ENCODE measurements at regions not wholly inside any gene's neighbourhood (a gene's known extent, or its start where the extent isn't known, plus 50 kb on each side); places are given as distances from the start of the nearest gene placed in this dataset.

GRCh38 chr9:21677387-21677786 is 125.0 kb upstream of the MTAP start:
- Mint-ChIP-seq H3K27me3 (ENCODE audit: insufficient read depth, low read depth) (no peaks in the 10 kb centered on the region), H3K4me3 (no peak overlapping the region), H3K4me1 (peaks cover 3% of the 10 kb centered on the region), H3K27ac (no peak overlapping the region), H3K9me3 (no peaks in the 10 kb centered on the region), H3K36me3 (no peaks in the 10 kb centered on the region)
- no peak for TF ChIP-seq EZH2phosphoT487 (IDR thresholded peaks at IDR 0.05)
- no peak for TF ChIP-seq CTCF (IDR thresholded peaks at IDR 0.05)
- no peak for TF ChIP-seq EZH2 (IDR thresholded peaks at IDR 0.05)
- Histone ChIP-seq H3K4me2 (no peak overlapping the region), H3K9me3 (ENCODE audit: low read depth) (no peaks in the 10 kb centered on the region), H3K27ac (no peak overlapping the region), H3K36me3 (no peaks in the 10 kb centered on the region), H3F3A (ENCODE audit: low read depth) (no peaks in the 10 kb centered on the region), H3K4me1 (peaks cover 3% of the 10 kb centered on the region), H2AFZ (replicated peaks) (no peak overlapping the region), H3K9ac (no peak overlapping the region), H4K20me1 (ENCODE audit: low read depth) (no peaks in the 10 kb centered on the region), H3K4me3 (no peak overlapping the region), H3K27me3 (no peaks in the 10 kb centered on the region), H3K79me2 (ENCODE audit: low read depth) (no peaks in the 10 kb centered on the region)
- no peak for DNase-seq (ENCODE audit: low spot score)

- Mint-ChIP-seq H3K4me3 (no peak overlapping the region), H3K9me3 (no peaks in the 10 kb centered on the region), H3K4me1 (no peaks in the 10 kb centered on the region), H3K27ac (no peak overlapping the region), H3K36me3 (no peaks in the 10 kb centered on the region), H3K27me3 (ENCODE audit: insufficient read depth, low read depth) (no peaks in the 10 kb centered on the region)
- Histone ChIP-seq H3K4me1 (no peaks in the 10 kb centered on the region), H3K4me3 (no peak overlapping the region), H3K4me2 (no peak overlapping the region), H3K9ac (no peak overlapping the region), H2AFZ (replicated peaks) (no peak overlapping the region), H3K27me3 (no peaks in the 10 kb centered on the region), H3K9me3 (ENCODE audit: low read depth) (no peaks in the 10 kb centered on the region), H3F3A (ENCODE audit: low read depth) (no peaks in the 10 kb centered on the region), H3K36me3 (no peaks in the 10 kb centered on the region), H4K20me1 (ENCODE audit: low read depth) (no peaks in the 10 kb centered on the region), H3K27ac (no peak overlapping the region), H3K79me2 (ENCODE audit: low read depth) (no peaks in the 10 kb centered on the region)
- no peak for TF ChIP-seq EZH2phosphoT487 (IDR thresholded peaks at IDR 0.05)
- TF ChIP-seq CTCF (IDR thresholded peaks at IDR 0.05): no peak
- TF ChIP-seq EZH2 (IDR thresholded peaks at IDR 0.05): no peak
- no peak for DNase-seq (ENCODE audit: low spot score)
Observed at GRCh38 chr9:21677834-21678233, 124.6 kb upstream of the MTAP start.

GRCh38 chr9:21679432-21679831 is 123.0 kb upstream of the MTAP start:
- Histone ChIP-seq H3K79me2 (ENCODE audit: low read depth) (no peaks in the 10 kb centered on the region), H3K9me3 (ENCODE audit: low read depth) (no peaks in the 10 kb centered on the region), H3K4me2 (no peak overlapping the region), H3K36me3 (no peaks in the 10 kb centered on the region), H3K27ac (no peak overlapping the region), H3K27me3 (no peaks in the 10 kb centered on the region), H3K4me1 (no peaks in the 10 kb centered on the region), H2AFZ (replicated peaks) (no peak overlapping the region), H3K4me3 (no peak overlapping the region), H4K20me1 (ENCODE audit: low read depth) (no peaks in the 10 kb centered on the region), H3F3A (ENCODE audit: low read depth) (no peaks in the 10 kb centered on the region), H3K9ac (no peak overlapping the region)
- Mint-ChIP-seq H3K4me1 (no peaks in the 10 kb centered on the region), H3K27me3 (ENCODE audit: insufficient read depth, low read depth) (no peaks in the 10 kb centered on the region), H3K9me3 (no peaks in the 10 kb centered on the region), H3K27ac (no peak overlapping the region), H3K4me3 (no peak overlapping the region), H3K36me3 (no peaks in the 10 kb centered on the region)
- TF ChIP-seq EZH2phosphoT487 (IDR thresholded peaks at IDR 0.05) (no peak), EZH2 (IDR thresholded peaks at IDR 0.05) (no peak), CTCF (IDR thresholded peaks at IDR 0.05) (no peak)
- DNase-seq (ENCODE audit: low spot score): no peak

GRCh38 chr9:21680590-21680989 is 121.8 kb upstream of the MTAP start:
- no peaks in the 10 kb centered on the region for H4K20me1 ChIP-seq (ENCODE audit: low read depth)
- peaks cover 4% of the 10 kb centered on the region for H3K4me1 ChIP-seq
- no peak overlapping the region for H2AFZ ChIP-seq (replicated peaks)
- no peaks in the 10 kb centered on the region for H3F3A ChIP-seq (ENCODE audit: low read depth)
- H3K4me1 Mint-ChIP-seq: no peaks in the 10 kb centered on the region
- peak overlapping the region; percentile 22 for H3K27ac Mint-ChIP-seq
- H3K36me3 ChIP-seq: no peaks in the 10 kb centered on the region
- no peak overlapping the region for H3K9ac ChIP-seq
- H3K9me3 ChIP-seq (ENCODE audit: low read depth): no peaks in the 10 kb centered on the region
- H3K4me2 ChIP-seq: no peak overlapping the region
- no peaks in the 10 kb centered on the region for H3K27me3 Mint-ChIP-seq (ENCODE audit: insufficient read depth, low read depth)
- no peaks in the 10 kb centered on the region for H3K79me2 ChIP-seq (ENCODE audit: low read depth)
- TF ChIP-seq CTCF (IDR thresholded peaks at IDR 0.05): no peak
- TF ChIP-seq EZH2 (IDR thresholded peaks at IDR 0.05): no peak
- TF ChIP-seq EZH2phosphoT487 (IDR thresholded peaks at IDR 0.05): no peak
- no peaks in the 10 kb centered on the region for H3K27me3 ChIP-seq
- no peak overlapping the region for H3K4me3 Mint-ChIP-seq
- no peaks in the 10 kb centered on the region for H3K9me3 Mint-ChIP-seq
- H3K4me3 ChIP-seq: no peak overlapping the region
- no peak overlapping the region for H3K27ac ChIP-seq
- H3K36me3 Mint-ChIP-seq: no peaks in the 10 kb centered on the region
- DNase-seq (ENCODE audit: low spot score): no peak
